AG04450 (cell line): ENCODE measurements at regions not wholly inside any gene's neighbourhood (a gene's known extent, or its start where the extent isn't known, plus 50 kb on each side); places are given as distances from the start of the nearest gene placed in this dataset.

Experiments used
- CTCF ChIA-PET: fragments of 300-600, 350-600 bp; formaldehyde crosslinking; extraction: SDS; loops from one replicate; lab custom pipeline; 2022; ENCODE audit warnings: antibody characterized with exemption, inconsistent platforms; lab: Charles Lee
- POLR2A ChIA-PET: fragments of 350-600 bp; formaldehyde crosslinking; extraction: SDS; loops from one replicate; lab custom pipeline; 2021; ENCODE audit warnings: antibody characterized with exemption, inconsistent platforms; lab: Yijun Ruan, JAX
- DNase-seq: peaks from one replicate; pipeline ENCODE4 v3.0.0-alpha.2; 2011; ENCODE audit warnings: low read depth, low spot score
- H3K27ac ChIP-seq: one replicate; pipeline ENCODE4 v1.5.1; 2012; ENCODE audit warnings: low read depth, low read length, control low read depth
- H3K27me3 ChIP-seq: one replicate; pipeline ENCODE4 v1.6.0; 2012; ENCODE audit warnings: low read length; ENCODE audit not compliant: control insufficient read depth, insufficient read depth
- H3K4me3 ChIP-seq: 2 replicates; pipeline ENCODE4 v1.5.1; 2011; ENCODE audit warnings: mild to moderate bottlenecking, low read depth, low read length, control low read depth
- H3K9me3 ChIP-seq: 2 replicates; pipeline ENCODE4 v1.5.1; 2012; ENCODE audit warnings: low read length; ENCODE audit not compliant: control insufficient read depth, insufficient read depth
- TF ChIP-seq, protein P1 (sequence below): IDR thresholded peaks from 2 replicates; pipeline ENCODE4 v1.5.1; 2011; ENCODE audit warnings: low read depth, low read length, control low read depth, inconsistent platforms

DNA sequence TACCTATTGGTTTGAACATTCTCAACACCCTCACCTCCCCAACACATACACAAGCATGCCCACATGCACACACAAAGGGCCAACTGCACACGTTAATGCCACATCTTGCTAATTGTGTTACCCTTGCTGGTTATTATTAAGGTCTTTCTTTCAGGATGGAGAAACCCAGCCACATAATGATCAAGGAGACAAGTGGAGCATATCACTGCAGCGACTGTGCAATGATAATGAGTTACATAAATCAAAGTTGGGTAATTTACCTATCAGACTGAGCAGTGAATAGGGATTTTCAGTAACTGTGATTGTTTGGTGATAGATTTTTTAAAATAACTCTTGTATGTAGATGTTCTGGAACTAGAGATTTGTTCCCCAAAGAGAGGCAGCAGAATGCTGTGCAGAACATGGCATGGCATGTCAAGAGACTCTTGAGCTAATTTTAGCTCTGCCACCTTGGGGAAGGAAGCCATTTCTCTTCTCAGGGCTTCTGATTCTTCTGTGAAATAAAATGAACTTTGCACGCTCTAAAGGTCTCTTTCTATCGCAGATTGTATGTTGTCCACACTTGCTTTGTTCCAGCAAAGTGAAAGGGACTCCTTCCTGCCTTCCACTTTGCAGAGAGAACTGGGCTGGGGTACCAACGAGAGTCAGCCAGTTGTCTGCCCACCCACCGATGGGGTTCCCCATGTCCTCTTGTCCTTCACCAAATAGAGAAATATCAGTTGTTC lies 126.0 kb upstream of the CAMK1G start:
- H3K27me3 ChIP-seq, result no peaks in the 10 kb centered on the region
- POLR2A ChIA-PET, result no interaction called here
- H3K27ac ChIP-seq, result no peak overlapping the region
- CTCF ChIA-PET, result no interaction called here
- DNase-seq, result no peak
- TF ChIP-seq, protein P1, sequence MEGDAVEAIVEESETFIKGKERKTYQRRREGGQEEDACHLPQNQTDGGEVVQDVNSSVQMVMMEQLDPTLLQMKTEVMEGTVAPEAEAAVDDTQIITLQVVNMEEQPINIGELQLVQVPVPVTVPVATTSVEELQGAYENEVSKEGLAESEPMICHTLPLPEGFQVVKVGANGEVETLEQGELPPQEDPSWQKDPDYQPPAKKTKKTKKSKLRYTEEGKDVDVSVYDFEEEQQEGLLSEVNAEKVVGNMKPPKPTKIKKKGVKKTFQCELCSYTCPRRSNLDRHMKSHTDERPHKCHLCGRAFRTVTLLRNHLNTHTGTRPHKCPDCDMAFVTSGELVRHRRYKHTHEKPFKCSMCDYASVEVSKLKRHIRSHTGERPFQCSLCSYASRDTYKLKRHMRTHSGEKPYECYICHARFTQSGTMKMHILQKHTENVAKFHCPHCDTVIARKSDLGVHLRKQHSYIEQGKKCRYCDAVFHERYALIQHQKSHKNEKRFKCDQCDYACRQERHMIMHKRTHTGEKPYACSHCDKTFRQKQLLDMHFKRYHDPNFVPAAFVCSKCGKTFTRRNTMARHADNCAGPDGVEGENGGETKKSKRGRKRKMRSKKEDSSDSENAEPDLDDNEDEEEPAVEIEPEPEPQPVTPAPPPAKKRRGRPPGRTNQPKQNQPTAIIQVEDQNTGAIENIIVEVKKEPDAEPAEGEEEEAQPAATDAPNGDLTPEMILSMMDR, result no peak
- no peak overlapping the region for H3K4me3 ChIP-seq
- peaks cover 4% of the 10 kb centered on the region; the same call in 1 of the 2 replicates for H3K9me3 ChIP-seq

DNA sequence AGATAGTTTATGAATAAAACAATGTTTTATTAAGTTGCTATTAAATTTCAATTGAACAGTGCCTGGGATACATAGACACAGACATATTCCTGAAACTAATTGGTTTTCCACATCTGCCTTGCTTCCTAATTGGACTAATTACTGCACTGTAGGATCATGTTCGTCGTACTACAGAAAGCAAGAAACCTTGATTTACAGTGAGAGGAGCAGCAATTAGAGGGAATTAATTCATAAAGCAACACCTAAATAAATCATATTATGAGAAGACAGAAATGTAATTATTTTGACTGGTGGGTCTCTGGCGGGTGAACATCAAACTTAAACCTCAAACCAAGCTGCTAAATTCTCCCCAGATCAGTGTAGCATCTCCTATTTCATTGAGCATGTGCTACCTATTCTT lies 124.6 kb upstream of the CAMK1G start:
- H3K9me3 ChIP-seq, result peaks cover 4% of the 10 kb centered on the region; the same call in 1 of the 2 replicates
- no peak overlapping the region for H3K4me3 ChIP-seq
- ChIA-PET CTCF (interaction anchor here (0.9 to 2.0 kb wide), 2 partner anchors 24 to 31 kb away, joined by 3 to 5 read pairs; no protein-coding TSS in a partner anchor), POLR2A (interaction anchor here (0.6 kb wide), 1 partner anchor 285 kb away, joined by 3 read pairs; no protein-coding TSS in a partner anchor)
- TF ChIP-seq, protein P1, result no peak
- DNase-seq, result no peak
- H3K27me3 ChIP-seq, result no peaks in the 10 kb centered on the region
- H3K27ac ChIP-seq, result no peak overlapping the region

DNA sequence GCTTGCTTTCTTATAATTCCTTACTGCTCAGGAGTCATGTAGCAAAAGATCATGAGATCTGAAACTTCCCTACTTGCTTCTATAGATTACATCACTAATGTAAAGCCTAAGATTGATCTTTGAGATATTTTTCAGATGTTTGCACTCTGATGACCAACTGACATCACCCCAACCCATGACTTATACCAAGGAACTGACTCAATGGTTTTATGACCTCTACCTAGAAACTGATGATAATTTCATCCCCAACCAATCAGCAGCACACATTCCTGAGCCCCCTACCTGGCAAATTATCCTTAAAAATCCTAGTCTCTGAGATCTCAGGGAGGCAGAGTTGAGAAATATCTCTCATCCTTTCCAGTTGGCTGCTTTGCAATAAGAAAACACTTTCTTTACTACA lies 122.3 kb upstream of the CAMK1G start:
- CTCF ChIA-PET, result no interaction called here
- TF ChIP-seq, protein P1, result no peak

DNA sequence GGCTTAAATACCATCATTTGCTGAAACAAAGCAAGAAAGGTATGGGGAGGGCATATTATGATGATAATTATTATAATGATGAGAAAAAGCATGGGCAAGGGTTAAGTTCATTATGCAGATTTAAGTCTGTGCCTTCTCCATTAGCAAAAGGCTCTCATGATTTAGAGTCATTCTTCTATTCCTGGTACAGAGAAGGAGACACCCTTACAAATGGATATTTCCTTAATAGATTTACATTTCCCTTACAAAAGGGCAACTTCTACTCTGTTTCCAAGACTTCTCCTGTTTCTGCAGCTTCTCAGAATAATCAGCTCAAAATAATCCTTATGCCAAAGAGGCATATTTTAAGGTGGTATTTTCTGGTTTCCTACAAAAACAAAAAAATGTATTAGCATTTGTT lies 121.1 kb upstream of the CAMK1G start:
- H3K27me3 ChIP-seq, result no peaks in the 10 kb centered on the region
- ChIA-PET CTCF (no interaction called here), POLR2A (no interaction called here)
- DNase-seq, result no peak
- no peak overlapping the region for H3K27ac ChIP-seq
- H3K4me3 ChIP-seq, result no peak overlapping the region
- peaks cover 4% of the 10 kb centered on the region; the same call in 1 of the 2 replicates for H3K9me3 ChIP-seq
- TF ChIP-seq, protein P1, result no peak

More for the DNA sequence above, 122.3 kb upstream of the CAMK1G start:
- Histone ChIP-seq H3K9me3 (peaks cover 4% of the 10 kb centered on the region; the same call in 1 of the 2 replicates), H3K4me3 (no peak overlapping the region), H3K27ac (no peak overlapping the region), H3K27me3 (no peaks in the 10 kb centered on the region)
- POLR2A ChIA-PET, result no interaction called here
- DNase-seq, result no peak

DNA sequence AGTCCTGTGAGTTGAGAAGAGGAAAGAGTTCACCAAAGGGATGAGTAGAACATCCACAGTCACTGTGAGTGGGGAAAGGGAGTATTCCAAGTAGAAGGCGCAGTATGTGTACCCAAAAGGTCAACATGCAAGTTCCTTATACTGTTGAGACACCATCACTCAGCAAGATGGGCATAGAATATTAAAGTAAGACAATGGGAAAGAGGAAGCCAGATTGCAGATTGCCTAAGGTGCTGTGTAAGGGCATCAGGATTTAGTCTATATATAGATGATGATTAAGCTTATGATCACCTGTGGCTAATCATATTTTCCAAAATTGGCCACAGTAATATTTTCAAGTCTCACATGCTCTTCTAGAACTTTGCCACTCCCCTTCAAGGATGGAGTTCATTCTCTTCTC lies 120.1 kb upstream of the CAMK1G start:
- no peak overlapping the region for H3K27ac ChIP-seq
- TF ChIP-seq, protein P1, result no peak
- ChIA-PET POLR2A (no interaction called here), CTCF (no interaction called here)
- peaks cover 4% of the 10 kb centered on the region; the same call in 1 of the 2 replicates for H3K9me3 ChIP-seq
- no peak overlapping the region for H3K4me3 ChIP-seq
- no peak for DNase-seq
- H3K27me3 ChIP-seq, result no peaks in the 10 kb centered on the region
